BE2C (cell line): ENCODE measurements at regions not wholly inside any gene's neighbourhood (a gene's known extent, or its start where the extent isn't known, plus 50 kb on each side); places are given as distances from the start of the nearest gene placed in this dataset.

ENCODE experiments used
- DNase-seq: peaks from one replicate; pipeline ENCODE4 v3.0.0-alpha.2; 2020
- H3K27me3 ChIP-seq: fragments of 250-450 bp; sonication (Bioruptor Pico); 2 replicates; pipeline ENCODE4 v1.5.1; 2020; ENCODE audit warnings: mild to moderate bottlenecking
- H3K36me3 ChIP-seq: fragments of 250-450 bp; sonication (Bioruptor Pico); 2 replicates; pipeline ENCODE4 v1.5.1; 2020; ENCODE audit warnings: mild to moderate bottlenecking
- H3K4me1 ChIP-seq: fragments of 250-450 bp; sonication (Bioruptor Pico); 2 replicates; pipeline ENCODE4 v1.5.1; 2020
- H3K4me3 ChIP-seq: 2 replicates; pipeline ENCODE4 v1.5.1; 2011; ENCODE audit warnings: low read depth, low read length
- H3K9me3 ChIP-seq: fragments of 250-450 bp; sonication (Bioruptor Pico); 2 replicates; pipeline ENCODE4 v1.5.1; 2020
- CTCF ChIP-seq: IDR thresholded peaks from 2 replicates; pipeline ENCODE4 v1.5.1; 2012; ENCODE audit warnings: mild to moderate bottlenecking, low read depth, low read length

DNA sequence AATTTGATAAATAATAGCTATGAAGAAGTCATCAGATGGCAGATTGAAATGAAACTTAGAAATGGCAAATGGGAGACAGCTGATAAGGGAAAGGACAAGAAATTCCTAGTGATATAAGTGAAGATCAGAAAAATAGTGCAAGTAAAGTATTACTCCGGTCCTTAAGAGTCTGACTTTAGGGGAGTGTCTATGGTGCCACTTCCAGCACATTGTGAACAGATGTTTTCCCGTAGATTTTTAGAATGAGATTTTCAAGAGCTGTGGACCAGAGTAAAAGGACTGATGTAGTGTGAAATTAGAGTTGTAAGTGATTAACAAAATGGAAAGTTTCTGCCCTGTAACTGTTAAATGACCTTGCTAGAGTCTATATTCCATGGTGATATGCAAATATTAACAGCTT, 974.8 kb upstream of the TENM4 start:
- TF ChIP-seq CTCF = no peak
- no peak for DNase-seq
- no peaks in the 10 kb centered on the region for H3K9me3 ChIP-seq
- H3K4me1 ChIP-seq = no peaks in the 10 kb centered on the region
- no peak overlapping the region for H3K4me3 ChIP-seq
- H3K27me3 ChIP-seq = no peaks in the 10 kb centered on the region
- no peaks in the 10 kb centered on the region for H3K36me3 ChIP-seq

DNA sequence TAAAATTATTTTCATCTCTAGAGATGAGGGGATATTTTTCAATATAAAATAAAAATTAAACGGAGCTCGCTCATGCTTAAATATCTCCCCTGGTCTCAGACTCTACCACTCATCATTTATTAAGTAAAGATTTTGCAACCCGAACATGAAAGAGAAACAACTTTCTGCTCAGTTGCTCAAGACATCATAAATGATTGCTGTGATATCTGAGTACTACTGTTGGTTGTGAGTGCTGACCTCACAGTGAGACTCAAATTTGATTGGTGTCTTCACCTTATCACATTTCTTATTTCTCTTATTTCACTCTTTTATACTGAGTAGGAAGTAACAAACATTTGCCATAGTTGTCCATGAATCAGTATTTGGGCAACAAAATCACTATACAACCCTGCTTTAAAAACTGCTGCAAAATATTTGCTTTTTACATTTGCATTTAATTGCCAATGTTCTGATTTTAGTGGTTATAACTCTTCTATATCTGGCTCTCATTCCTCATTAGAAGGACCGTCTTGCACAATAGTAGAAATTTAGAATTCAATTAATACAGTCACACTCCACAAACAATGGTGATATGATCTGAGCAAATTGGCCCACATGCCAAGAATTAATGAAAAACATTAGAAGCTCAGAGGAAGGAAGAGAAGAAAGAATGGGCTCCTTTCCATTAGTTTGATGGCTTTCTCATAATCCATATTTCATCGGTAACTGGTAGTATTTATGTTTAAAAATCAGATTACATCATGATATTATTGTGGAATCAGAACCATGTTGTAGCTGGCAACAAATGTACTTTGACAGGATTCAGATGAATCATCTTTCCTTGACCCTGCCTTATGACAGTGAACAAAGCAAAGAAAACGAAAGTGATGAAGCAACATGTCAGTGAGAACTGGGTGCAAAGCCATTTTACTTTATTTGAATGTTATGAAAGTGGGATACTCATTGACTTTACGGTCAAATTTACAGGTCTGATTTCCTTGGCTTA, 973.6 kb upstream of the TENM4 start:
- H3K9me3 ChIP-seq = no peaks in the 10 kb centered on the region
- H3K4me1 ChIP-seq = no peaks in the 10 kb centered on the region
- no peaks in the 10 kb centered on the region for H3K36me3 ChIP-seq
- no peak overlapping the region for H3K4me3 ChIP-seq
- TF ChIP-seq CTCF = no peak
- H3K27me3 ChIP-seq = no peaks in the 10 kb centered on the region
- DNase-seq = no peak

DNA sequence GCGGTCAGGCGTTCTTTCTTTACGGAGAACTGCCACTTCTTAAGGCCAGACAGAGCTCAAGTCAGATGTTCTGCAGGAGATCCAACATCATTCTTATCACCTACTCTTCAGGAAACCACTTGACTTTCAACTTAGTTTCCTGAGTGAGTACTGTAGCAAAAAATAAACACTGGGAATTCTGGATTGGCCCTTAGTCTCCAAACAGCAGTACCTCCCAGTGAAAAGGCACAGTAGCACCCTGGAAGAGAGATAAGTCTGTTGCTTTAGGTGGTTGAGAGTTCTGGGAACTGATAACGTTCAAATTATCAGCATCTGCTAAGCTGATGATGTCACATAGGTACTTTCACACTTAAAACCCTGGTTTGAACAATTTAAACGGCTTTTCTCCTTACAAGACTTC, 971.8 kb upstream of the TENM4 start:
- DNase-seq = no peak
- Histone ChIP-seq H3K27me3 (no peaks in the 10 kb centered on the region), H3K4me3 (no peak overlapping the region), H3K36me3 (no peaks in the 10 kb centered on the region), H3K9me3 (no peaks in the 10 kb centered on the region), H3K4me1 (no peaks in the 10 kb centered on the region)
- TF ChIP-seq CTCF = no peak

- Histone ChIP-seq H3K4me3 (no peak overlapping the region), H3K9me3 (no peaks in the 10 kb centered on the region), H3K4me1 (no peaks in the 10 kb centered on the region), H3K36me3 (no peaks in the 10 kb centered on the region), H3K27me3 (no peaks in the 10 kb centered on the region)
- no peak for TF ChIP-seq CTCF
- DNase-seq = no peak
Observed at GRCh38 chr11:80393210-80393609, 952.4 kb upstream of the TENM4 start.

DNA sequence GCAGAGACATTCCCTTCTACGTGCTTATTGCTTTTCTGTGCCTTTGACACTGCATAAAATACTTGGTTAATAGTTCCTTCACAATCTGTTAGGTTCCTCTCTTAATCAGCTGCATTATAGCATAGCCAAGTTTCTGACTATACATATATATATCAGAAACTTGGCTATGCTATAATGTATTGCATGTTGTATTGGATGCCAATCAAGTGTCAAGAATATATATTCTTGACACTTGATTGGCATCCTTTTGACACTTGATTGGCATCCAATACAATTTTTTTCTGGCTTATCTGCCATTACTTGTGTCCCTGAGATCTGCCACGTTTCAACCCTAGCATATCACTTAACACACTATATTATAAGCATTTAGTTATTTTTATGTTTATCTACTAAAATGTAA, 949.7 kb upstream of the TENM4 start:
- TF ChIP-seq CTCF = no peak
- no peak for DNase-seq
- Histone ChIP-seq H3K27me3 (no peaks in the 10 kb centered on the region), H3K4me3 (no peak overlapping the region), H3K4me1 (no peaks in the 10 kb centered on the region), H3K36me3 (no peaks in the 10 kb centered on the region), H3K9me3 (no peaks in the 10 kb centered on the region)

GRCh38 chr11:80388536-80388935, 947.7 kb upstream of the TENM4 start:
- no peaks in the 10 kb centered on the region for H3K9me3 ChIP-seq
- no peaks in the 10 kb centered on the region for H3K4me1 ChIP-seq
- H3K36me3 ChIP-seq = no peaks in the 10 kb centered on the region
- no peak overlapping the region for H3K4me3 ChIP-seq
- no peaks in the 10 kb centered on the region for H3K27me3 ChIP-seq
- no peak for DNase-seq
- no peak for TF ChIP-seq CTCF
